ENCODE measurements at regions not wholly inside any gene's neighbourhood (a gene's known extent, or its start where the extent isn't known, plus 50 kb on each side); places are given as distances from the start of the nearest gene placed in this dataset.

GRCh38 chr14:104390941-104391901, 188.3 kb upstream of the C14orf180 start (continued):
- TF ChIP-seq ZNF395 (CRISPR knock-in tag; IDR thresholded peaks at IDR 0.05) (no peak), ZZZ3 (IDR thresholded peaks at IDR 0.05) (no peak), BRF2 (IDR thresholded peaks at IDR 0.05; ENCODE audit: borderline replicate concordance, insufficient read depth, insufficient read length) (no peak), MEF2A (IDR thresholded peaks at IDR 0.05; ENCODE audit: control insufficient read depth, low read depth, low read length) (no peak), DPF2 (IDR thresholded peaks at IDR 0.05) (no peak), SRSF3 (IDR thresholded peaks at IDR 0.05; ENCODE audit: insufficient read depth, low read length) (no peak), ZKSCAN3 (CRISPR knock-in tag; IDR thresholded peaks at IDR 0.05) (no peak)

- Histone ChIP-seq H3K4me3 (no peak overlapping the region), H3K27me3 (ENCODE audit: control insufficient read depth in 2 of 2, insufficient read depth in 2 of 2, low read length in 2 of 2) (peaks cover 5 to 75% of the 10 kb centered on the region in 2 experiments; a peak in 4 of 5 replicates), H3K27ac (ENCODE audit: extremely low read depth, low read depth, low read length) (no peak overlapping the region), H4K20me1 (replicated peaks; ENCODE audit: control insufficient read depth, insufficient read depth, low read length) (no peaks in the 10 kb centered on the region), H3K4me2 (ENCODE audit: insufficient read depth, low read length) (no peak overlapping the region), H2AFZ (ENCODE audit: low read depth, low read length) (no peak overlapping the region), H3K4me1 (replicated peaks in 1 of 2; ENCODE audit: control insufficient read depth in 2 of 2, insufficient read depth in 2 of 2, low read length in 2 of 2) (no peaks in the 10 kb centered on the region), H3K9ac (ENCODE audit: insufficient read depth in 1 of 2, low read depth in 2 of 2, low read length in 2 of 2) (no peak overlapping the region), H3K79me2 (ENCODE audit: control insufficient read depth, insufficient read depth, low read length) (no peaks in the 10 kb centered on the region), H3K36me3 (ENCODE audit: control insufficient read depth, insufficient read depth, low read length) (no peaks in the 10 kb centered on the region), H3K9me1 (ENCODE audit: control insufficient read depth, insufficient read depth, low read length) (no peaks in the 10 kb centered on the region), H3K9me3 (replicated peaks; ENCODE audit: control insufficient read depth, insufficient read depth, low read depth, low read length) (no peaks in the 10 kb centered on the region)
- in situ Hi-C loops (cut with MboI) (no loop called here), intact Hi-C loops (cut with micrococcal nuclease) (no loop called here)
- BruUV-seq (replicated peaks) = no TSS peak
- ChIA-PET CTCF (ENCODE audit: low intra/inter-chr PET ratio) (no interaction called here), POLR2A (no interaction called here)
- DNase-seq (ENCODE audit: extremely low read depth in 1 of 4, low spot score in 3 of 4) = no peak
- 4% methylated on average over 6 of the region's 6 CpGs for WGBS (ENCODE audit: insufficient coverage, low coverage, missing lambda C conversion rate)
- no peak for FAIRE-seq
- ATAC-seq = no peak
- TF ChIP-seq STAT5B (CRISPR knock-in tag; IDR thresholded peaks at IDR 0.05) = no peak
- no peak for TF ChIP-seq ELK1 (CRISPR knock-in tag; IDR thresholded peaks at IDR 0.05)
- TF ChIP-seq POLR2H (tag; IDR thresholded peaks at IDR 0.05; ENCODE audit: low read depth) = no peak
- TF ChIP-seq GATAD2A (IDR thresholded peaks at IDR 0.05) = no peak
- TF ChIP-seq YY1 (IDR thresholded peaks at IDR 0.05; ENCODE audit: borderline replicate concordance in 1 of 3, control insufficient read depth in 1 of 3, extremely low read depth in 1 of 3, insufficient read depth in 3 of 3, insufficient read length in 1 of 3, insufficient replicate concordance in 2 of 3, low read depth in 1 of 3, low read length in 2 of 3) = no peak
- no peak for TF ChIP-seq ZNF24 (IDR thresholded peaks at IDR 0.05)
- TF ChIP-seq MYBL2 (IDR thresholded peaks at IDR 0.05; ENCODE audit: low read depth) = no peak
- no peak for TF ChIP-seq MYBL2 (CRISPR knock-in tag; IDR thresholded peaks at IDR 0.05; ENCODE audit: borderline replicate concordance)
Measured at GRCh38 chr14:104392001-104392395, 187.6 kb upstream of the C14orf180 start.

Data from K562 (cell line).